Keratinocyte (primary cell): ENCODE measurements at regions not wholly inside any gene's neighbourhood (a gene's known extent, or its start where the extent isn't known, plus 50 kb on each side); places are given as distances from the start of the nearest gene placed in this dataset.

ENCODE experiments used
- DNase-seq: peaks from one replicate; pipeline ENCODE4 v3.0.0-alpha.2; 2011; ENCODE audit warnings: low read depth, missing footprints, low spot score
- FAIRE-seq: peaks from 2 replicates; lab custom pipeline; 2011; peaks lifted over from hg19 to GRCh38; lab: Jason Lieb, UNC
- H2AFZ ChIP-seq: 2 replicates; pipeline ENCODE4 v1.6.0; 2012; ENCODE audit warnings: low read length, control low read depth, inconsistent platforms; ENCODE audit not compliant: control insufficient read depth
- H3K27ac ChIP-seq: 2 replicates; pipeline ENCODE4 v1.5.1; 2011; ENCODE audit warnings: low read length; ENCODE audit not compliant: control insufficient read depth, insufficient read depth
- H3K27me3 ChIP-seq: 3 replicates; pipeline ENCODE4 v1.6.0; 2011; ENCODE audit warnings: low read length; ENCODE audit not compliant: control insufficient read depth, insufficient read depth; ENCODE audit errors: extremely low read depth
- H3K36me3 ChIP-seq, 2 experiments: 2 replicates in 1 of 2; 3 replicates in 1 of 2; pipeline ENCODE4 v1.5.1; 2011; ENCODE audit warnings: low read length in 2 of 2, mild to moderate bottlenecking in 1 of 2; ENCODE audit not compliant: control insufficient read depth in 2 of 2, insufficient read depth in 2 of 2; ENCODE audit errors: extremely low read depth in 1 of 2
- H3K4me1 ChIP-seq: 3 replicates; pipeline ENCODE4 v1.5.1; 2011; ENCODE audit warnings: low read length; ENCODE audit not compliant: control insufficient read depth, insufficient read depth; ENCODE audit errors: extremely low read depth
- H3K4me2 ChIP-seq: 3 replicates; pipeline ENCODE4 v1.6.0; 2011; ENCODE audit warnings: low read depth, low read length; ENCODE audit not compliant: control insufficient read depth, insufficient read depth; ENCODE audit errors: extremely low read depth
- H3K4me3 ChIP-seq, 3 experiments: fragments of 200-600 bp in 1 of 3; sonication (generic) in 1 of 3; 2 replicates in 2 of 3; 3 replicates in 1 of 3; pipeline ENCODE4 v1.5.1; 2011 to 2016; ENCODE audit warnings: low read length in 3 of 3, mild to moderate bottlenecking in 3 of 3, control low read depth in 2 of 3, inconsistent platforms in 1 of 3, low read depth in 1 of 3, mixed read lengths in 1 of 3, mixed run types in 1 of 3, moderate library complexity in 1 of 3; ENCODE audit not compliant: control insufficient read depth in 2 of 3, insufficient read depth in 2 of 3; ENCODE audit errors: extremely low read depth in 1 of 3
- H3K79me2 ChIP-seq: 2 replicates; pipeline ENCODE4 v1.6.0; 2012; ENCODE audit warnings: low read length; ENCODE audit not compliant: control insufficient read depth, insufficient read depth
- H3K9ac ChIP-seq: 3 replicates; pipeline ENCODE4 v1.6.0; 2011; ENCODE audit warnings: low read length; ENCODE audit not compliant: control insufficient read depth, insufficient read depth; ENCODE audit errors: extremely low read depth
- H3K9me1 ChIP-seq: 3 replicates; pipeline ENCODE4 v1.6.0; 2011; ENCODE audit warnings: low read length; ENCODE audit not compliant: control insufficient read depth, insufficient read depth; ENCODE audit errors: extremely low read depth
- H3K9me3 ChIP-seq: 2 replicates; pipeline ENCODE4 v1.5.1; 2012; ENCODE audit warnings: low read depth, low read length; ENCODE audit not compliant: control insufficient read depth
- H4K20me1 ChIP-seq: 3 replicates; pipeline ENCODE4 v1.6.0; 2011; ENCODE audit warnings: low read length; ENCODE audit not compliant: control insufficient read depth, insufficient read depth; ENCODE audit errors: extremely low read depth
- EZH2 ChIP-seq: IDR thresholded peaks from one replicate; pipeline ENCODE4 v1.6.1; 2012; ENCODE audit warnings: inconsistent platforms, mild to moderate bottlenecking, low read length, moderate library complexity
- dilution Hi-C: fragments of 300-500 bp; cut with MboI; formaldehyde crosslinking; loops from one replicate; pipeline ENCODE4 v1.7.0; 2020; ENCODE audit warnings: low sequenced_read_pairs; ENCODE audit not compliant: extremely low pct_ligation_motif_present
- TF ChIP-seq, protein P1 (sequence below), 3 experiments: IDR thresholded peaks in 1 of 3; conservative IDR thresholded peaks in 1 of 3; optimal IDR thresholded peaks in 1 of 3; 2 replicates in 2 of 3; 3 replicates in 1 of 3; pipeline versions ENCODE3 to v1.5.1; 2011; ENCODE audit warnings: low read length in 3 of 3, mild to moderate bottlenecking in 3 of 3, moderate library complexity in 2 of 3, control low read depth in 1 of 3, inconsistent platforms in 1 of 3; ENCODE audit not compliant: insufficient read depth in 2 of 3; ENCODE audit errors: extremely low read depth in 1 of 3

DNA sequence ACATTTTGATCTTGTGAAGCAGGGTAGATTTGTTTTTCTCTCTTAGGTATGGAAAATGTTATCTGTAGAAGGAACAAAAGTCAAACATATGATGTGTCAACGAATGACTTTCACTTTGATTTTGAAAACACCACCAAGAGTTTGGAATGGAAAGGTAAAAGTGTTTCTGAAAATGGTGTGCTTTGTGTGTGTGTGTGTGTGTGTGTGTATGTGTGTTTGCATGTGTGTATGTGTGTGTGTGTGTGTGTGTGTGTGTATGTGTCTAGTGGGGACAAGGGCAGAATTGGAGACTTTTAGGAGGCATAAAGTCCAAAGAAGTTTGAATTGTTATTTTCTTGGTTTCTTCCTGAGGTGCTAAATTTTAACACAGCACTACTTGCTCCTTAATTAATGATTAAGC is 115.4 kb upstream of the PRKCQ start:
- no peaks in the 10 kb centered on the region for H3K27me3 ChIP-seq
- no peak overlapping the region for H3K27ac ChIP-seq
- H3K9me3 ChIP-seq, result no peaks in the 10 kb centered on the region
- dilution Hi-C loops, result no loop called here
- no peaks in the 10 kb centered on the region for H3K79me2 ChIP-seq
- no peak overlapping the region for H2AFZ ChIP-seq
- no peak overlapping the region for H3K4me3 ChIP-seq
- no peaks in the 10 kb centered on the region for H3K36me3 ChIP-seq
- H3K9ac ChIP-seq, result no peak overlapping the region
- FAIRE-seq, result no peak
- no peaks in the 10 kb centered on the region for H4K20me1 ChIP-seq
- H3K4me2 ChIP-seq, result no peak overlapping the region
- TF ChIP-seq EZH2, result no peak
- TF ChIP-seq, protein P1, sequence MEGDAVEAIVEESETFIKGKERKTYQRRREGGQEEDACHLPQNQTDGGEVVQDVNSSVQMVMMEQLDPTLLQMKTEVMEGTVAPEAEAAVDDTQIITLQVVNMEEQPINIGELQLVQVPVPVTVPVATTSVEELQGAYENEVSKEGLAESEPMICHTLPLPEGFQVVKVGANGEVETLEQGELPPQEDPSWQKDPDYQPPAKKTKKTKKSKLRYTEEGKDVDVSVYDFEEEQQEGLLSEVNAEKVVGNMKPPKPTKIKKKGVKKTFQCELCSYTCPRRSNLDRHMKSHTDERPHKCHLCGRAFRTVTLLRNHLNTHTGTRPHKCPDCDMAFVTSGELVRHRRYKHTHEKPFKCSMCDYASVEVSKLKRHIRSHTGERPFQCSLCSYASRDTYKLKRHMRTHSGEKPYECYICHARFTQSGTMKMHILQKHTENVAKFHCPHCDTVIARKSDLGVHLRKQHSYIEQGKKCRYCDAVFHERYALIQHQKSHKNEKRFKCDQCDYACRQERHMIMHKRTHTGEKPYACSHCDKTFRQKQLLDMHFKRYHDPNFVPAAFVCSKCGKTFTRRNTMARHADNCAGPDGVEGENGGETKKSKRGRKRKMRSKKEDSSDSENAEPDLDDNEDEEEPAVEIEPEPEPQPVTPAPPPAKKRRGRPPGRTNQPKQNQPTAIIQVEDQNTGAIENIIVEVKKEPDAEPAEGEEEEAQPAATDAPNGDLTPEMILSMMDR (optimal IDR thresholded peaks at IDR 0.05 in 1 of 3, IDR thresholded peaks at IDR 0.05 in 1 of 3, conservative IDR thresholded peaks at IDR 0.05 in 1 of 3; ENCODE audit: extremely low read depth in 1 of 3, insufficient read depth in 2 of 3, low read length in 3 of 3), result no peak
- no peaks in the 10 kb centered on the region for H3K4me1 ChIP-seq
- no peaks in the 10 kb centered on the region for H3K9me1 ChIP-seq
- DNase-seq, result no peak

DNA sequence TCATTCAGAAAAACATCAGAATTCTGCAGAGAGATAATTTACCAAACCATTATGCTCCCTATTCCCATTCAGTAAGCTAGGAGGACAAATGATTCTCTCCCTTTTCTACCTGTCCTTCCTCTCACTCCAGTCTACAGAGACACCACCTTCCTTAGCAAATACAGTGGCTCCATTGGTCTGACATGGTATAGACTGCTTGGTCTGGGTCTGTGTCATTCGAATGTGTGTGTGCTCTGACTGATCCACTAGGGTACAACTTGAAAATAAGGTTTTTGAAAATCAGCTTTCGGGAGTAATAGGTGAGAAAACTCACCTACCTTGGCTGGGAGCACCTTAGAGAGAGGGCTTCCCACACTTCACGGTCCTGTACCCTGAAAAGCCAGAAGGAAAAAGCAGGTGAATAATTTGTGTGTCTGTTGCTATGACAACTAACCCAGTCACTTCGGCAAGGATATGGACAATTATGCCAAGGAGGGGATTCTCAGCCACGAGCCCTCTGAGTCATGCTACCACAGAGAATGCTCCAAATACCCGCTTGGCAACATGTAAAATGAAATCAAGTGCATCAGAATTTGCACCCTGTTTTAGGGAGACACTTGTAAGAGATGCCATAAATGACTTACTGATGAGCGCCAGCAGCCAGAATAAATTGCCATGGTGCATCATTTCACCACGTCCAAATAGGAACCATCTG is 114.5 kb upstream of the PRKCQ start:
- H3K9me1 ChIP-seq, result no peaks in the 10 kb centered on the region
- TF ChIP-seq, protein P1 (optimal IDR thresholded peaks at IDR 0.05 in 1 of 3, IDR thresholded peaks at IDR 0.05 in 1 of 3, conservative IDR thresholded peaks at IDR 0.05 in 1 of 3; ENCODE audit: extremely low read depth in 1 of 3, insufficient read depth in 2 of 3, low read length in 3 of 3), result no peak
- TF ChIP-seq EZH2, result no peak
- H2AFZ ChIP-seq, result no peak overlapping the region
- DNase-seq, result no peak
- H4K20me1 ChIP-seq, result no peaks in the 10 kb centered on the region
- no peak overlapping the region for H3K4me2 ChIP-seq
- dilution Hi-C loops, result no loop called here
- H3K4me3 ChIP-seq, result no peak overlapping the region
- no peaks in the 10 kb centered on the region for H3K79me2 ChIP-seq
- no peak overlapping the region for H3K27ac ChIP-seq
- H3K9me3 ChIP-seq, result no peaks in the 10 kb centered on the region
- H3K4me1 ChIP-seq, result no peaks in the 10 kb centered on the region
- no peak for FAIRE-seq
- no peaks in the 10 kb centered on the region for H3K36me3 ChIP-seq
- H3K9ac ChIP-seq, result no peak overlapping the region
- H3K27me3 ChIP-seq, result no peaks in the 10 kb centered on the region
